ENCODE measurements at regions not wholly inside any gene's neighbourhood (a gene's known extent, or its start where the extent isn't known, plus 50 kb on each side); places are given as distances from the start of the nearest gene placed in this dataset.

- Histone ChIP-seq H3K4me3 (replicated peaks; ENCODE audit: low read depth, low read length) (no peak overlapping the region), H3K27me3 (replicated peaks; ENCODE audit: control insufficient read depth, insufficient read depth, low read length) (no peaks in the 10 kb centered on the region), H3K36me3 (ENCODE audit: control insufficient read depth, insufficient read depth, low read length) (no peaks in the 10 kb centered on the region)
- no peak for TF ChIP-seq CTCF (IDR thresholded peaks at IDR 0.05; ENCODE audit: insufficient read depth, low read length, poor library complexity, severe bottlenecking)
- DNase-seq (ENCODE audit: extremely low read depth, insufficient read length): no peak
Observed at GRCh38 chr13:79862515-79862914, 381.6 kb downstream of the NDFIP2 start.

GRCh38 chr13:79861731-79862130 is 380.8 kb downstream of the NDFIP2 start:
- DNase-seq (ENCODE audit: extremely low read depth, insufficient read length): no peak
- Histone ChIP-seq H3K36me3 (ENCODE audit: control insufficient read depth, insufficient read depth, low read length) (no peaks in the 10 kb centered on the region), H3K4me3 (replicated peaks; ENCODE audit: low read depth, low read length) (no peak overlapping the region), H3K27me3 (replicated peaks; ENCODE audit: control insufficient read depth, insufficient read depth, low read length) (no peaks in the 10 kb centered on the region)
- no peak for TF ChIP-seq CTCF (IDR thresholded peaks at IDR 0.05; ENCODE audit: insufficient read depth, low read length, poor library complexity, severe bottlenecking)

- Histone ChIP-seq H3K36me3 (ENCODE audit: control insufficient read depth, insufficient read depth, low read length) (no peaks in the 10 kb centered on the region), H3K27me3 (replicated peaks; ENCODE audit: control insufficient read depth, insufficient read depth, low read length) (no peaks in the 10 kb centered on the region), H3K4me3 (replicated peaks; ENCODE audit: low read depth, low read length) (no peak overlapping the region)
- no peak for DNase-seq (ENCODE audit: extremely low read depth, insufficient read length)
- no peak for TF ChIP-seq CTCF (IDR thresholded peaks at IDR 0.05; ENCODE audit: insufficient read depth, low read length, poor library complexity, severe bottlenecking)
Observed at GRCh38 chr13:79860791-79861190, 379.8 kb downstream of the NDFIP2 start.

GRCh38 chr13:79859756-79860155 is 378.8 kb downstream of the NDFIP2 start:
- TF ChIP-seq CTCF (IDR thresholded peaks at IDR 0.05; ENCODE audit: insufficient read depth, low read length, poor library complexity, severe bottlenecking): no peak
- H3K36me3 ChIP-seq (ENCODE audit: control insufficient read depth, insufficient read depth, low read length): no peaks in the 10 kb centered on the region
- no peak overlapping the region for H3K4me3 ChIP-seq (replicated peaks; ENCODE audit: low read depth, low read length)
- no peak for DNase-seq (ENCODE audit: extremely low read depth, insufficient read length)
- H3K27me3 ChIP-seq (replicated peaks; ENCODE audit: control insufficient read depth, insufficient read depth, low read length): no peaks in the 10 kb centered on the region

- no peaks in the 10 kb centered on the region for H3K36me3 ChIP-seq (ENCODE audit: control insufficient read depth, insufficient read depth, low read length)
- no peak overlapping the region for H3K4me3 ChIP-seq (replicated peaks; ENCODE audit: low read depth, low read length)
- no peaks in the 10 kb centered on the region for H3K27me3 ChIP-seq (replicated peaks; ENCODE audit: control insufficient read depth, insufficient read depth, low read length)
- DNase-seq (ENCODE audit: extremely low read depth, insufficient read length): no peak
- TF ChIP-seq CTCF (IDR thresholded peaks at IDR 0.05; ENCODE audit: insufficient read depth, low read length, poor library complexity, severe bottlenecking): no peak
Observed at GRCh38 chr13:79853251-79853650, 372.3 kb downstream of the NDFIP2 start.

- Histone ChIP-seq H3K36me3 (ENCODE audit: control insufficient read depth, insufficient read depth, low read length) (no peaks in the 10 kb centered on the region), H3K4me3 (replicated peaks; ENCODE audit: low read depth, low read length) (no peak overlapping the region), H3K27me3 (replicated peaks; ENCODE audit: control insufficient read depth, insufficient read depth, low read length) (no peaks in the 10 kb centered on the region)
- no peak for DNase-seq (ENCODE audit: extremely low read depth, insufficient read length)
- no peak for TF ChIP-seq CTCF (IDR thresholded peaks at IDR 0.05; ENCODE audit: insufficient read depth, low read length, poor library complexity, severe bottlenecking)
Observed at GRCh38 chr13:79851318-79851717, 370.4 kb downstream of the NDFIP2 start.
